ENCODE measurements at regions not wholly inside any gene's neighbourhood (a gene's known extent, or its start where the extent isn't known, plus 50 kb on each side); places are given as distances from the start of the nearest gene placed in this dataset.
"Not testable (repeated sequence)": the region's sequence is repeated elsewhere in the genome, so short reads cannot be mapped to it uniquely, and the experiment has no call there.

DNA sequence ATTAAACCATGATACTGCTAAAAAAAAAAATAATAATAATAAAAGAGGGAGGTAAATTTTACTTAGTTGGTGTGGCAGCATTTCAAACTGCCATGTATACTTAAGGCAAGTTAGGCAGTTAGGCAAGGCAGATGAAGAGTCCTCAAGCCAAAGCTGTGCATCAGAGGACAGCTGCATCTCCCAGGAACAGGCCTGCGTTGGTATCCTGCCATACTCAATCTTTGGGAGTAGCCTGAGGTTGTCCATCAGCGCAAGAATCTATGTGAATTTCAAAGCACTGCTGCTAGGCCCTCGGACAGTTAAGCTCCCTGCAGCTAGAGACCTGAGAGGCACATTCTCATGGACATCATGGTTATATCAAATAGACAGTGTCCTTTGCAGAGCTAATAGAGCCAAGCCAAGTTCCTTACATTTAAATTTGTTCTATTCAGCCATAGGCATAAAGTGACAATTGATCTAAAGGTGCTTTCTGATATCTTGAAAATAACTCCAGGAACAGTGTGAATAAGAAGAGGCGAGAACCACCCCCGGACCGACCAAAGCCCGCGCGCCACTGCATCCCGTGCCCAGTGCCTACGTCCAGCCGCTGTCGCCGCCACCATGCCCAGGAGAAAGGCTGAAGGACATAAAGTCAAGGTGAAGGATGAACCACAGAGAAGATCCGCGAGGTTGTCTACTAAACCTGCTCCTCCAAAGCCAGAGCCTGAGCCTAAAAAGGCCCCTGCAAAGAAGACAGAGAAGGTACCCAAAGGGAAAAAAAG, 310.6 kb downstream of the SEMA3D start:
- no peak overlapping the region for H2AFZ ChIP-seq
- no peaks in the 10 kb centered on the region for H3K79me2 ChIP-seq
- no peaks in the 10 kb centered on the region for H3K9me3 ChIP-seq (ENCODE audit: control insufficient read depth, low read length)
- no peak overlapping the region for H3K27ac ChIP-seq
- no peak overlapping the region for H3K4me3 ChIP-seq (ENCODE audit: low read depth, low read length)
- no peak overlapping the region for H3K9ac ChIP-seq
- H3K27me3 ChIP-seq (ENCODE audit: control insufficient read depth, insufficient read depth, low read length) = no peaks in the 10 kb centered on the region
- H3K4me2 ChIP-seq (ENCODE audit: low read length) = no peak overlapping the region
- no peaks in the 10 kb centered on the region for H3K4me1 ChIP-seq
- TF ChIP-seq, protein P1, sequence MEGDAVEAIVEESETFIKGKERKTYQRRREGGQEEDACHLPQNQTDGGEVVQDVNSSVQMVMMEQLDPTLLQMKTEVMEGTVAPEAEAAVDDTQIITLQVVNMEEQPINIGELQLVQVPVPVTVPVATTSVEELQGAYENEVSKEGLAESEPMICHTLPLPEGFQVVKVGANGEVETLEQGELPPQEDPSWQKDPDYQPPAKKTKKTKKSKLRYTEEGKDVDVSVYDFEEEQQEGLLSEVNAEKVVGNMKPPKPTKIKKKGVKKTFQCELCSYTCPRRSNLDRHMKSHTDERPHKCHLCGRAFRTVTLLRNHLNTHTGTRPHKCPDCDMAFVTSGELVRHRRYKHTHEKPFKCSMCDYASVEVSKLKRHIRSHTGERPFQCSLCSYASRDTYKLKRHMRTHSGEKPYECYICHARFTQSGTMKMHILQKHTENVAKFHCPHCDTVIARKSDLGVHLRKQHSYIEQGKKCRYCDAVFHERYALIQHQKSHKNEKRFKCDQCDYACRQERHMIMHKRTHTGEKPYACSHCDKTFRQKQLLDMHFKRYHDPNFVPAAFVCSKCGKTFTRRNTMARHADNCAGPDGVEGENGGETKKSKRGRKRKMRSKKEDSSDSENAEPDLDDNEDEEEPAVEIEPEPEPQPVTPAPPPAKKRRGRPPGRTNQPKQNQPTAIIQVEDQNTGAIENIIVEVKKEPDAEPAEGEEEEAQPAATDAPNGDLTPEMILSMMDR (IDR thresholded peaks at IDR 0.05) = no peak
- no peaks in the 10 kb centered on the region for H3K36me3 ChIP-seq (ENCODE audit: control insufficient read depth, insufficient read depth, low read length)

DNA sequence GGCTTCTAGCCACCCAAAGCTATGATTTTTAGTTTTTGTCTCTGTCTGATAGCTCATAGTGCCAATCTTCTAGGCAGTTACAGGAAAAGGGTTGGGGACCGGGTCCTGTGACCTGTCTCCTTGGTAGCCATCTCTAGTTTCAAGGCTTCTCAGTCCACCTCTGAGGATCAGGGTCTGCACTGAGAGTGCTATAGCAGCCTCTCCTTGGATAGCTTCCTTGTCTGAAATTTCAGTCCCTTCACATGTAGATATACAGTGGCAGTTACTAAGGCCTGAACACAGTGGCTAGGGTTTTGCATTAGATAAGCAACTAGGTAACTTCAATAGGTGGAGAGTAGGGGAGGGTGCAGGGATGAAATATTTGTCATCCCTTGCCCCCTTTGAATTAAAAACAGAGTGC, 321.3 kb downstream of the SEMA3D start:
- H3K27ac ChIP-seq = no peak overlapping the region
- no peaks in the 10 kb centered on the region for H3K27me3 ChIP-seq (ENCODE audit: control insufficient read depth, insufficient read depth, low read length)
- no peak overlapping the region for H3K4me2 ChIP-seq (ENCODE audit: low read length)
- no peak overlapping the region for H2AFZ ChIP-seq
- H3K9me3 ChIP-seq (ENCODE audit: control insufficient read depth, low read length) = no peaks in the 10 kb centered on the region
- no peak overlapping the region for H3K4me3 ChIP-seq (ENCODE audit: low read depth, low read length)
- no peak overlapping the region for H3K9ac ChIP-seq
- no peaks in the 10 kb centered on the region for H3K36me3 ChIP-seq (ENCODE audit: control insufficient read depth, insufficient read depth, low read length)
- no peaks in the 10 kb centered on the region for H3K79me2 ChIP-seq
- H3K4me1 ChIP-seq = no peaks in the 10 kb centered on the region
- TF ChIP-seq, protein P1 (IDR thresholded peaks at IDR 0.05) = no peak

- H3K4me3 ChIP-seq (ENCODE audit: low read depth, low read length) = no peak overlapping the region
- H3K27me3 ChIP-seq (ENCODE audit: control insufficient read depth, insufficient read depth, low read length) = no peaks in the 10 kb centered on the region
- no peak overlapping the region for H2AFZ ChIP-seq
- TF ChIP-seq, protein P1 (IDR thresholded peaks at IDR 0.05) = no peak
- H3K79me2 ChIP-seq = no peaks in the 10 kb centered on the region
- no peaks in the 10 kb centered on the region for H3K4me1 ChIP-seq
- H3K9ac ChIP-seq = no peak overlapping the region
- H3K27ac ChIP-seq = no peak overlapping the region
- H3K9me3 ChIP-seq (ENCODE audit: control insufficient read depth, low read length) = no peaks in the 10 kb centered on the region
- H3K36me3 ChIP-seq (ENCODE audit: control insufficient read depth, insufficient read depth, low read length) = no peaks in the 10 kb centered on the region
- no peak overlapping the region for H3K4me2 ChIP-seq (ENCODE audit: low read length)
Measured at GRCh38 chr7:84857336-84857735, 329.5 kb downstream of the SEMA3D start.

DNA sequence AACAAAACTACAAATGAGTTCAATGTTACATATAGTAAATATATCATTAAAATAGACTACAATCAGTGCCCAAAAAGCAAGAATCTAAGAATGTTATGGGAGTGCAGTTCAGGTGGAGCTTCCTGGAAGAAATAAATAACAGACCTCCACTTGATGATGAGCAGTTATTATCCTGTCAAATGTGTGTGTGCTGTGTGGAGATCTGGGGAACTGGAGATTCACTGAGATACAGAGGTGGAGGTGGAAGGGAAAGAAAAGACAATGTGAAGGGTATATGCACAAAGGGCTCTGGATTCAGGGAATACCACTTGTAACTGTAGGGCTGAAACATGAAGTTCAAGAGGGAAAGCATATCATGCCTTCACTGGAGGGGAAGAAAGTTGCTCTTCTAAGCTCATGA, 331.1 kb downstream of the SEMA3D start:
- no peaks in the 10 kb centered on the region for H3K79me2 ChIP-seq
- H3K27ac ChIP-seq = no peak overlapping the region
- no peak overlapping the region for H3K4me2 ChIP-seq (ENCODE audit: low read length)
- H3K9ac ChIP-seq = no peak overlapping the region
- no peak overlapping the region for H2AFZ ChIP-seq
- H3K9me3 ChIP-seq (ENCODE audit: control insufficient read depth, low read length) = no peaks in the 10 kb centered on the region
- TF ChIP-seq, protein P1 (IDR thresholded peaks at IDR 0.05) = no peak
- H3K36me3 ChIP-seq (ENCODE audit: control insufficient read depth, insufficient read depth, low read length) = no peaks in the 10 kb centered on the region
- H3K27me3 ChIP-seq (ENCODE audit: control insufficient read depth, insufficient read depth, low read length) = no peaks in the 10 kb centered on the region
- H3K4me1 ChIP-seq = no peaks in the 10 kb centered on the region
- no peak overlapping the region for H3K4me3 ChIP-seq (ENCODE audit: low read depth, low read length)

DNA sequence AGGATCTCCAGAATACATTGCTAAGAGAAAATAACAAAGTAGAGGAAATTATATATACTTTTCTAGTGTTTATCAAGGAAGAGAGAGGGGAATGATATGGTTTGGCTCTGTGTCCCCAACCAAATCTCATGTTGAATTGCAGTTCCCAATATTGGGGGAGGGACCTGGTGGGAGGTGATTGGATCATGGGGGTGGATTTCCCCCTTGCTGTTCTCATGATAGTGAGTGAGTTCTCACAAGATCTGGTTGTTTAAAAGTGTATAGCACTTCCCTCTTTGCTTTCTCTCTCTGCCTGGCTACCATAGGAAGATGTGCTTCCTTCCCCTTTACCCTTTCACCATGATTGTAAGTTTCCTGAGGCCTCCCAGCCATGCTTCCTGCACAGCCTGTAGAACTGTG, 337.9 kb downstream of the SEMA3D start:
- H3K4me3 ChIP-seq (ENCODE audit: low read depth, low read length); H3K36me3 ChIP-seq (ENCODE audit: control insufficient read depth, insufficient read depth, low read length); H3K4me2 ChIP-seq (ENCODE audit: low read length); H3K9me3 ChIP-seq (ENCODE audit: control insufficient read depth, low read length); H3K9ac ChIP-seq; H3K27ac ChIP-seq; H2AFZ ChIP-seq; H3K27me3 ChIP-seq (ENCODE audit: control insufficient read depth, insufficient read depth, low read length); H3K79me2 ChIP-seq; H3K4me1 ChIP-seq: not testable (repeated sequence)

Measured in parathyroid adenoma (tissue), 2 donors.